SK-N-SH (cell line): ENCODE measurements at regions not wholly inside any gene's neighbourhood (a gene's known extent, or its start where the extent isn't known, plus 50 kb on each side); places are given as distances from the start of the nearest gene placed in this dataset.

Experiments used
- CTCF ChIA-PET: fragments of 300-600, 350-600 bp; formaldehyde crosslinking; extraction: SDS; loops from one replicate; lab custom pipeline; 2021; lab: Yijun Ruan, JAX
- POLR2A ChIA-PET: fragments of 350-600 bp; sonication (Branson Sonifier 250); formaldehyde crosslinking; extraction: SDS; loops from one replicate; lab custom pipeline; 2020; ENCODE audit warnings: antibody characterized with exemption, inconsistent platforms; lab: Yijun Ruan, JAX
- DNase-seq: peaks from one replicate; pipeline ENCODE4 v3.0.0; 2012
- H2AFZ ChIP-seq: fragments of 200-600 bp; sonication (generic); 2 replicates; pipeline ENCODE4 v1.8.1; 2016; ENCODE audit warnings: antibody characterized with exemption, mild to moderate bottlenecking, low read depth
- H3F3A ChIP-seq: fragments of 200-600 bp; sonication (generic); replicated peaks from 2 replicates; pipeline ENCODE3; 2016; ENCODE audit warnings: antibody characterized with exemption, mild to moderate bottlenecking; ENCODE audit not compliant: insufficient read depth
- H3K27ac ChIP-seq, 2 experiments: fragments of 200-500 bp in 1 of 2; fragments of 200-600 bp in 1 of 2; sonication (Bioruptor generic) in 1 of 2; sonication (generic), shearing (Covaris generic) in 1 of 2; 2 replicates each; pipeline versions ENCODE4 v1.5.1 to v1.6.1; 2014 to 2016; ENCODE audit warnings: low read depth in 2 of 2, inconsistent platforms in 1 of 2, low read length in 1 of 2, mild to moderate bottlenecking in 1 of 2, mixed read lengths in 1 of 2
- H3K27me3 ChIP-seq: fragments of 200-600 bp; sonication (generic), shearing (Covaris generic); 2 replicates; pipeline ENCODE4 v1.6.1; 2016; ENCODE audit warnings: mixed run types; ENCODE audit not compliant: insufficient read depth
- H3K36me3 ChIP-seq, 2 experiments: fragments of 200-500 bp in 1 of 2; fragments of 200-600 bp in 1 of 2; sonication (Bioruptor generic) in 1 of 2; sonication (generic) in 1 of 2; replicated peaks in 1 of 2; 2 replicates each; pipeline versions ENCODE3 to v1.5.1; 2014 to 2016; ENCODE audit warnings: low read length in 1 of 2, mild to moderate bottlenecking in 1 of 2; ENCODE audit not compliant: insufficient read depth in 2 of 2, control insufficient read depth in 1 of 2
- H3K4me1 ChIP-seq, 2 experiments: fragments of 200-500 bp in 1 of 2; fragments of 200-600 bp in 1 of 2; sonication (Bioruptor generic) in 1 of 2; sonication (generic), shearing (Covaris generic) in 1 of 2; 2 replicates each; pipeline versions ENCODE4 v1.5.1 to v1.6.1; 2014 to 2016; ENCODE audit warnings: low read depth in 1 of 2, low read length in 1 of 2, mixed run types in 1 of 2; ENCODE audit not compliant: insufficient read depth in 2 of 2, control insufficient read depth in 1 of 2
- H3K4me2 ChIP-seq: fragments of 200-600 bp; sonication (generic), shearing (Covaris generic); 2 replicates; pipeline ENCODE4 v1.6.1; 2017; ENCODE audit warnings: mixed run types
- H3K4me3 ChIP-seq, 2 experiments: fragments of 200-500 bp in 1 of 2; fragments of 200-600 bp in 1 of 2; sonication (Bioruptor generic) in 1 of 2; sonication (generic), shearing (Covaris generic) in 1 of 2; 2 replicates each; pipeline versions ENCODE4 v1.5.1 to v1.8.1; 2014 to 2016; ENCODE audit warnings: low read depth in 2 of 2, inconsistent platforms in 1 of 2, low read length in 1 of 2, mild to moderate bottlenecking in 1 of 2, mixed read lengths in 1 of 2, moderate library complexity in 1 of 2
- H3K79me2 ChIP-seq: fragments of 200-600 bp; sonication (generic); 2 replicates; pipeline ENCODE4 v1.8.1; 2017; ENCODE audit warnings: mild to moderate bottlenecking; ENCODE audit not compliant: insufficient read depth
- H3K9ac ChIP-seq: fragments of 200-600 bp; sonication (generic); 2 replicates; pipeline ENCODE4 v1.6.1; 2017; ENCODE audit warnings: mixed run types
- H3K9me2 ChIP-seq: fragments of 200-600 bp; sonication (generic); 2 replicates; pipeline ENCODE4 v1.6.1; 2017; ENCODE audit warnings: mixed run types
- H3K9me3 ChIP-seq: fragments of 200-600 bp; sonication (generic); 2 replicates; pipeline ENCODE4 v1.6.1; 2017; ENCODE audit warnings: mixed run types, mild to moderate bottlenecking, moderate library complexity
- H4K20me1 ChIP-seq: fragments of 200-600 bp; sonication (generic); 2 replicates; pipeline ENCODE4 v1.6.1; 2017; ENCODE audit warnings: mild to moderate bottlenecking, mixed run types; ENCODE audit not compliant: insufficient read depth
- CHD2 ChIP-seq: fragments of 150-350 bp; IDR thresholded peaks from 2 replicates; pipeline ENCODE4 v1.6.1; 2018; ENCODE audit warnings: low read length; ENCODE audit not compliant: partially characterized antibody
- EZH2phosphoT487 ChIP-seq: fragments of 200-600 bp; sonication (generic); IDR thresholded peaks from 2 replicates; pipeline ENCODE4 v1.6.1; 2017; ENCODE audit warnings: low read depth, mixed run types, mild to moderate bottlenecking, antibody characterized with exemption, moderate library complexity, borderline replicate concordance
- FOSL2 ChIP-seq: IDR thresholded peaks from 2 replicates; pipeline ENCODE4 v1.4.0; 2012; ENCODE audit warnings: low read depth, mild to moderate bottlenecking, moderate library complexity, borderline replicate concordance
- FOXJ3 ChIP-seq: sonication (generic); formaldehyde crosslinking; IDR thresholded peaks from 2 replicates; pipeline ENCODE4 v1.5.1; 2020; ENCODE audit warnings: mild to moderate bottlenecking, missing genetic modification reagents
- GATA2 ChIP-seq: sonication (generic); formaldehyde crosslinking; IDR thresholded peaks from 2 replicates; pipeline ENCODE4 v1.5.0; 2020; ENCODE audit warnings: mild to moderate bottlenecking, missing genetic modification reagents
- JUND ChIP-seq: IDR thresholded peaks from 2 replicates; pipeline ENCODE4 v1.4.0; 2012
- NRF1 ChIP-seq: IDR thresholded peaks from 2 replicates; pipeline ENCODE4 v1.6.1; 2012; ENCODE audit warnings: low read depth, mild to moderate bottlenecking, low read length
- POLR2AphosphoS5 ChIP-seq: IDR thresholded peaks from 2 replicates; pipeline ENCODE4 v1.6.1; 2012; ENCODE audit warnings: low read depth, low read length
- RAD21 ChIP-seq: IDR thresholded peaks from 2 replicates; pipeline ENCODE4 v1.6.1; 2012; ENCODE audit warnings: mild to moderate bottlenecking, low read length
- RCOR1 ChIP-seq: fragments of 150-350 bp; IDR thresholded peaks from 2 replicates; pipeline ENCODE4 v1.6.1; 2017; ENCODE audit warnings: antibody characterized with exemption, low read length
- RFX5 ChIP-seq: IDR thresholded peaks from 2 replicates; pipeline ENCODE4 v1.6.1; 2012; ENCODE audit warnings: mild to moderate bottlenecking, improper control_type of control experiment, low read length
- RXRA ChIP-seq: IDR thresholded peaks from 2 replicates; pipeline ENCODE4 v1.4.0; 2012; ENCODE audit warnings: low read depth, mild to moderate bottlenecking, borderline replicate concordance
- SIN3A ChIP-seq: IDR thresholded peaks from 2 replicates; pipeline ENCODE4 v1.6.1; 2012; ENCODE audit warnings: low read depth, mild to moderate bottlenecking, low read length, moderate library complexity, borderline replicate concordance
- TAF1 ChIP-seq: IDR thresholded peaks from 2 replicates; pipeline ENCODE4 v1.6.1; 2012; ENCODE audit warnings: low read depth, mild to moderate bottlenecking, low read length, moderate library complexity, borderline replicate concordance
- TCF12 ChIP-seq: IDR thresholded peaks from 2 replicates; pipeline ENCODE4 v1.4.0; 2012
- TEAD4 ChIP-seq: IDR thresholded peaks from 2 replicates; pipeline ENCODE4 v1.4.0; 2012; ENCODE audit warnings: mild to moderate bottlenecking, borderline replicate concordance; ENCODE audit not compliant: insufficient read depth
- YY1 ChIP-seq: IDR thresholded peaks from 2 replicates; pipeline ENCODE4 v1.4.0; 2012; ENCODE audit warnings: low read depth, mild to moderate bottlenecking
- WGBS: methylation state at CpG from one replicate; pipeline ENCODE4 v1.1.6; 2017; ENCODE audit warnings: low lambda C conversion rate; 5-methylcytosine and 5-hydroxymethylcytosine counted together
- TF ChIP-seq, protein P1 (sequence below): IDR thresholded peaks from 2 replicates; pipeline ENCODE4 v1.6.1; 2012; ENCODE audit warnings: mild to moderate bottlenecking, low read depth, low read length, moderate library complexity
- TF ChIP-seq, protein P2 (sequence below): fragments of 150-350 bp; IDR thresholded peaks from 2 replicates; pipeline ENCODE4 v1.6.1; 2017; ENCODE audit warnings: antibody characterized with exemption, low read length, low read depth, borderline replicate concordance
- TF ChIP-seq, protein P3 (sequence below): IDR thresholded peaks from 2 replicates; pipeline ENCODE4 v1.4.0; 2012; ENCODE audit warnings: low read depth, borderline replicate concordance
- TF ChIP-seq, protein P4 (sequence below): fragments of 150-350 bp; IDR thresholded peaks from 2 replicates; pipeline ENCODE4 v1.6.1; 2016; ENCODE audit warnings: mild to moderate bottlenecking, low read depth, low read length

DNA sequence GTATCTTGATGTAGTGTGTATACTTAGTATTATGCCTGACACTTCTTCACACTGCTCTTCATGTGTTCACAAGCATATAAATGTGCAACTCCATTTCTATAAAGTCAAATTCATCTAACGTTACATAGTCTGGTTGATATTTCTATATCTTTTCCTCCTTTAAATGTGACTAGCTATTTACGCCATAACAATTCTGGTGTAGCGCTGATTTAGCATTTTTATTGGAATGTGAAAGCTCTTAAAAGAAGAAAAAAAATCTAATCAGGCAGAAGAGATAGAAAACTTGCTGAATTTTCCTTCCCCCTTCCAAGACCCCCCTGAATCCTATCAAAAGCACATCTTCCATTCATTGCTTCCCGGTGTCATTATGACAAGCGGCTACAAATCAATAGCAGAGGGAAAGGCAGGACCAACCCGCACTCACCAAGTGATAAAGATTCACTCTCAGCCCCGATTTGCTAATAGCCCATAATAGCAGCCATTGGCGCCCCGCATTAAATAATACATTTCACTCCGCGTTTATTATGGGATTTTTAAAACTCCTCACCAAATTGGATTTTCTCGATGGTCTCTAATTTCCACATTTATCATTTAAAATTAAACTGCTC is 299.5 kb upstream of the PMFBP1 start (continued):
- TF ChIP-seq, protein P1, sequence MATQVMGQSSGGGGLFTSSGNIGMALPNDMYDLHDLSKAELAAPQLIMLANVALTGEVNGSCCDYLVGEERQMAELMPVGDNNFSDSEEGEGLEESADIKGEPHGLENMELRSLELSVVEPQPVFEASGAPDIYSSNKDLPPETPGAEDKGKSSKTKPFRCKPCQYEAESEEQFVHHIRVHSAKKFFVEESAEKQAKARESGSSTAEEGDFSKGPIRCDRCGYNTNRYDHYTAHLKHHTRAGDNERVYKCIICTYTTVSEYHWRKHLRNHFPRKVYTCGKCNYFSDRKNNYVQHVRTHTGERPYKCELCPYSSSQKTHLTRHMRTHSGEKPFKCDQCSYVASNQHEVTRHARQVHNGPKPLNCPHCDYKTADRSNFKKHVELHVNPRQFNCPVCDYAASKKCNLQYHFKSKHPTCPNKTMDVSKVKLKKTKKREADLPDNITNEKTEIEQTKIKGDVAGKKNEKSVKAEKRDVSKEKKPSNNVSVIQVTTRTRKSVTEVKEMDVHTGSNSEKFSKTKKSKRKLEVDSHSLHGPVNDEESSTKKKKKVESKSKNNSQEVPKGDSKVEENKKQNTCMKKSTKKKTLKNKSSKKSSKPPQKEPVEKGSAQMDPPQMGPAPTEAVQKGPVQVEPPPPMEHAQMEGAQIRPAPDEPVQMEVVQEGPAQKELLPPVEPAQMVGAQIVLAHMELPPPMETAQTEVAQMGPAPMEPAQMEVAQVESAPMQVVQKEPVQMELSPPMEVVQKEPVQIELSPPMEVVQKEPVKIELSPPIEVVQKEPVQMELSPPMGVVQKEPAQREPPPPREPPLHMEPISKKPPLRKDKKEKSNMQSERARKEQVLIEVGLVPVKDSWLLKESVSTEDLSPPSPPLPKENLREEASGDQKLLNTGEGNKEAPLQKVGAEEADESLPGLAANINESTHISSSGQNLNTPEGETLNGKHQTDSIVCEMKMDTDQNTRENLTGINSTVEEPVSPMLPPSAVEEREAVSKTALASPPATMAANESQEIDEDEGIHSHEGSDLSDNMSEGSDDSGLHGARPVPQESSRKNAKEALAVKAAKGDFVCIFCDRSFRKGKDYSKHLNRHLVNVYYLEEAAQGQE, result no peak
- TF ChIP-seq RCOR1 (no peak), GATA2 (CRISPR knock-in tag) (no peak), EZH2phosphoT487 (no peak), SIN3A (no peak), RFX5 (no peak), CHD2 (no peak), YY1 (no peak), TEAD4 (no peak), POLR2AphosphoS5 (no peak), FOSL2 (no peak)

DNA sequence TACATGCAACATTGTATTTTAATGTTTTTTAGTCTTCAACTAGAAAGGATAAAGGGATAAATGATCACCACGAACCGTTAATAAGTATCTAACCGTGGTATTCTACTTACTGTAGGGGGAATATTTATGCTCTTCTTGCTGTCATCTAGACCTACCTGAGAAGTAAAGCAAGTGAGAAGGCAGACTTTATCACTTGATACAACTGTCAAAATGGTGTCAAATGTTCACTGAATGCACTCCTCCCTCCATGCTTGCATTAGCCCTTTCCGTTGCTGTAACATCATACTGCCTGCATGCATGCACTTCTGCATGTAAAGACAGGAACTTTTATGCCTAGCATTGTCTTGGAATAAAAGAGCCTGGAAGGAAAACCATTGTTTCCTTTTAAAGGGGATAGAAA is 298.6 kb upstream of the PMFBP1 start:
- H3K27ac ChIP-seq, result no peak overlapping the region
- no peak overlapping the region for H2AFZ ChIP-seq
- ChIA-PET POLR2A (no interaction called here), CTCF (interaction anchor here (0.9 to 1.1 kb wide), 2 partner anchors 31 to 40 kb away, joined by 3 read pairs; no protein-coding TSS in a partner anchor)
- no peaks in the 10 kb centered on the region for H3K79me2 ChIP-seq
- no peaks in the 10 kb centered on the region for H3K27me3 ChIP-seq
- H3K4me1 ChIP-seq, result peaks cover 0 to 7% of the 10 kb centered on the region in 2 experiments; a peak in 1 of 4 replicates
- no peaks in the 10 kb centered on the region for H3K36me3 ChIP-seq
- H3K9me2 ChIP-seq, result no peaks in the 10 kb centered on the region
- H3K4me2 ChIP-seq, result no peak overlapping the region
- WGBS, result 93% methylated on average over 4 of the region's 4 CpGs
- peaks cover 14% of the 10 kb centered on the region for H3F3A ChIP-seq
- H4K20me1 ChIP-seq, result no peaks in the 10 kb centered on the region
- no peak for DNase-seq
- H3K9me3 ChIP-seq, result no peaks in the 10 kb centered on the region
- H3K9ac ChIP-seq, result no peak overlapping the region
- no peak overlapping the region for H3K4me3 ChIP-seq
- TF ChIP-seq FOXJ3 (CRISPR knock-in tag) (no peak), JUND (no peak), TAF1 (no peak), TEAD4 (no peak), RXRA (no peak), GATA2 (CRISPR knock-in tag) (no peak), SIN3A (no peak), RAD21 (no peak), YY1 (no peak), TCF12 (no peak), POLR2AphosphoS5 (no peak), CHD2 (no peak), NRF1 (no peak), EZH2phosphoT487 (no peak)
- TF ChIP-seq, protein P2, sequence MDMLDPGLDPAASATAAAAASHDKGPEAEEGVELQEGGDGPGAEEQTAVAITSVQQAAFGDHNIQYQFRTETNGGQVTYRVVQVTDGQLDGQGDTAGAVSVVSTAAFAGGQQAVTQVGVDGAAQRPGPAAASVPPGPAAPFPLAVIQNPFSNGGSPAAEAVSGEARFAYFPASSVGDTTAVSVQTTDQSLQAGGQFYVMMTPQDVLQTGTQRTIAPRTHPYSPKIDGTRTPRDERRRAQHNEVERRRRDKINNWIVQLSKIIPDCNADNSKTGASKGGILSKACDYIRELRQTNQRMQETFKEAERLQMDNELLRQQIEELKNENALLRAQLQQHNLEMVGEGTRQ, result no peak
- TF ChIP-seq, protein P3, sequence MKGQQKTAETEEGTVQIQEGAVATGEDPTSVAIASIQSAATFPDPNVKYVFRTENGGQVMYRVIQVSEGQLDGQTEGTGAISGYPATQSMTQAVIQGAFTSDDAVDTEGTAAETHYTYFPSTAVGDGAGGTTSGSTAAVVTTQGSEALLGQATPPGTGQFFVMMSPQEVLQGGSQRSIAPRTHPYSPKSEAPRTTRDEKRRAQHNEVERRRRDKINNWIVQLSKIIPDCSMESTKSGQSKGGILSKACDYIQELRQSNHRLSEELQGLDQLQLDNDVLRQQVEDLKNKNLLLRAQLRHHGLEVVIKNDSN, result no peak
- TF ChIP-seq, protein P4, sequence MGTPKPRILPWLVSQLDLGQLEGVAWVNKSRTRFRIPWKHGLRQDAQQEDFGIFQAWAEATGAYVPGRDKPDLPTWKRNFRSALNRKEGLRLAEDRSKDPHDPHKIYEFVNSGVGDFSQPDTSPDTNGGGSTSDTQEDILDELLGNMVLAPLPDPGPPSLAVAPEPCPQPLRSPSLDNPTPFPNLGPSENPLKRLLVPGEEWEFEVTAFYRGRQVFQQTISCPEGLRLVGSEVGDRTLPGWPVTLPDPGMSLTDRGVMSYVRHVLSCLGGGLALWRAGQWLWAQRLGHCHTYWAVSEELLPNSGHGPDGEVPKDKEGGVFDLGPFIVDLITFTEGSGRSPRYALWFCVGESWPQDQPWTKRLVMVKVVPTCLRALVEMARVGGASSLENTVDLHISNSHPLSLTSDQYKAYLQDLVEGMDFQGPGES, result no peak
